HG02588 (cell line): ENCODE measurements at regions not wholly inside any gene's neighbourhood (a gene's known extent, or its start where the extent isn't known, plus 50 kb on each side); places are given as distances from the start of the nearest gene placed in this dataset.
"Not testable (repeated sequence)": the region's sequence is repeated elsewhere in the genome, so short reads cannot be mapped to it uniquely, and the experiment has no call there.

Experiments used
- ATAC-seq: cut with Tn5 transposase; IDR thresholded peaks from one replicate; pipeline ENCODE4 v1.9.1; 2021; ENCODE audit warnings: mild to moderate bottlenecking, moderate library complexity; ENCODE audit not compliant: unreplicated experiment

GRCh38 chr2:193845604-193846003 is 1650.9 kb upstream of the TMEFF2 start:
- ATAC-seq: no peak

DNA sequence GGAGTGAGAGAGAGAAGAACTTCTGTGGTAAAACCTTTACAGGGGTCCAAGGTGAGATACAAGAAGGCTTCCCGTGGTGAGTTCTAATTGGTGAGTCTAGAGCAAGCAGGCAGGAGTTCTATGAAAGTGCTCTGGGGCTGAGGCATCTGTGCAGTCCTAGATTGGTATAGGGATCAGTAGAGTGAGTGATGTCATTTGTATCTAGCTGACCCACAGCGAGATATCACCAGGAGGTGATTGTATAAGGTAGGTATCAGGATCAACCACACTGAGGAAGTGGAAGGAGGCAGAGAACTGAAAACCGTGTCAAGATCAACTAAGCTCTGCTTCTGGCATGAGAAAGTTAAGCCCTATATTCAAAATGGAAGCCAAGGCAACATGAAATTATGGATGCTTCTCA is 1648.9 kb upstream of the TMEFF2 start:
- ATAC-seq: no peak

GRCh38 chr2:193841384-193842150 is 1646.8 kb upstream of the TMEFF2 start:
- ATAC-seq: no peak

DNA sequence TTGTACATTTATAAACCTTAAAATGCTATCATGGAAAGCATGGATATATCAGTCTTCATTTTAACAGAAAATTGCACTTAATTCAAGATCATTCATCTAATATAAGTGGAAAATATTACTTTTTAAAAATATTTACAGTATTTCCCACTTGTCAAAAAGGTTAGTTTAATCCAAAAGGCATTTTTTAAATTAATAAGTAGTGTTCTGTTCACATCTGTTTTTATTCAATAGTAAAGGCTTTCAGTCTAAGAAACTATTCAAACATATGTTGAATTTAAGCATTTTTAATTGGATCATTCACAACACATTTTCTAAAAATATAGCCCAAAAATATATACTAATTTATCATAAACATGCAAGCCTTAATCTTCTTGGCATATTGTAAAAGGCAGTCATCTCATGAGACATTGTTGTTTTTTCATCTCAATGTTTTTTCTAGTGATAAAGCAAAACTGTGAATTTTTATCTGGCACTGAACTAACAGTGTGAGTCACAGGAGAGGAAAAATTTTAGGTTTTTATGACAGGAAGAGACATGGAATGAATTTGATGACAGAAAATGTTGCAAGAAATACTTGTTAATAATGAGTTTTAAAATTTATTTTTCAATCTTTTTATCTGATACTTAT is 1642.5 kb upstream of the TMEFF2 start:
- ATAC-seq: no peak

DNA sequence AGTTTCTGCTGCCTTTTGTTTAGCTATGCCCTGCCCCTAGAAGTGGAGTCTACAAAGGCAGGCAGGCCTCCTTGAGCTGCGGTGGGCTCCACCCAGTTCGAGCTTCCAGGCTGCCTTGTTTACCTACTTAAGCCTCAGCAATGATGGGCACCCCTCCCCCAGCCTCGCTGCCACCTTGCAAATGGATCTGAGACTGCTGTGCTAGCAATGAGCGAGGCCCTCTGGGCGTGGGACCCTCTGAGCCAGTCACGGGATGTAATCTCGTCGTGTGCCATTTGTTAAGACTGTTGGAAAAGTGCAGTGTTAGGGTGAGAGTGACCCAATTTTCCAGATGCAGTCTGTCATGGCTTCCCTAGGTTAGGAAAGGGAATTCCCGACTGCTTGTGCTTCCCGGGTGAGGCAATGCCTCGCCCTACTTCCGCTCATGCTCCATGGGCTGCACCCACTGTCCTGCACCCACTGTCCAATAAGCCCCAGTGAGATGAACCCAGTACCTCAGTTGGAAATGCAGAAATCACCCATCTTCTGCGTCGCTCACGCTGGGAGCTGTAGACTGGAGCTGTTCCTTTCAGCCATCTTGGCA is 1641.8 kb upstream of the TMEFF2 start:
- ATAC-seq: not testable (repeated sequence)

- ATAC-seq: not testable (repeated sequence)
Measured at GRCh38 chr2:193833895-193834294, 1639.2 kb upstream of the TMEFF2 start.

DNA sequence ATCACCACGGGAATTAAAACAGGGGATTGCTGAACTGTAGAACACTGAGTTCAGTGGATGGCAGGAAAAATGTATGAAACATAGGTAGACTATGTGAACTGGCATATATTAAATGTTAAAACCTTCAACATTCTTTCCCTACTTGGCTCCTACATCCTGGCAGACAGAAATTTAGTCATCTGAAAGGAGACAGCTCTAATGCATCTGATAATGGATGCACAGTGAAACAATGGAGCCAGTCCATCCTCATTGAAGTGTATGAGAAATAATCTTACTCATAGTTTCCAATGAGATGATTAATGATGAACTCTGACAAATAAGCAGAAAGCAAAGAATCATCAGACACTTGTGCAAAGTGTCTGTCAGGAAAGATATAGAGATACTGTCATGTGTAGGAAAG is 1629.7 kb upstream of the TMEFF2 start:
- no peak for ATAC-seq

DNA sequence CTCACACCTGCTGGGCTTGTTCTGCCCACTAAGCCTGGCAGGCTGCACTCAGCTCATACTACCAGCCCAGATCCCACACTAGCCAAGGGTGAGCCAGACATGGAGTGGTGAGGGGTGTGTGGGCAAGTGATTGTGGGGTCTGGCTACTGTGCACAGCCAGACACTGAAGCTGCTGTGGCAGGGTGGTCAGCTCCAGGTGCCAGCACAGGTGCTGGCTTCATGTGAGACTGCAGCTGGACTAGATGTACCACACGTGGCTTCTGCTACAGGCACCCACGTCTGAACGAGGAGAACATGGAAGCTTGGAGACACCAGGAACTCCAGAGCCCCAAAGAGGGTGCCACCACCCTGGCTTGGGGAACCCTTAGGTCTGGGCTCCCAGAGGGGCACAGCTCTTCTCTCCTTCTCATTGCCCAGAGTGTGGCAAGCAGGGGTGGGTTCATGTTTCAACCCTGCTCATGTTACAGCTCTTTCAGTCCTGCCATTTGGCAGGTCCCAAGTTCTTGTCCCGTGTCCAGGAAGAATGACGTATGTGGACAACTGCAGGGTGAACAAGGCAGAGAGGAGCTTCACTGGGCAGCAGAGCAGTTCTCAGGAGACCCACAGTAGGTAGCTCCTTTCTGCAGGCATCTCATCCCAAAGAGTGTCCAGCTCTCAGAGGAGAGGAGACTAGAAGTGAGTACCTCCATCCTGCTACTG is 1624.2 kb upstream of the TMEFF2 start:
- ATAC-seq: no peak

DNA sequence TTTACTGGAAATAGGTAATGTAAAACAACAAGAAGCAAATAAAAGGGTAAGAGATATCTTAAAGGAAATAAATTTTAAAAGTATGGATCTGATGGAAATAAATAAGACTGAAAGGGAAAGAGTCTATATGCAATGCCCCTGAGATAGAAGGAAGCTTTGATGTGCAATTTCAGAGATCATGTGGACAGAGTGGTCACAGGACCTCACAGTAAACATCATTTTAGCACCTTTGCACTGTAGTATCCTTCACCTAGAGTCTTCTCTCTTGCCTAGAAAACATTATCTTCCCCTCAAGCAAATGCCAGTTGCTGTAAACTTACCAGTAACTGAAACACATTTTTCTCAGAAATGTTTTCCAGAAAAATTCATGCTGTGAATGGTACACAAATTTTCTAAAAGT is 1621.3 kb upstream of the TMEFF2 start:
- ATAC-seq: no peak

- ATAC-seq: no peak
Measured at GRCh38 chr2:193810533-193810932, 1615.8 kb upstream of the TMEFF2 start.

DNA sequence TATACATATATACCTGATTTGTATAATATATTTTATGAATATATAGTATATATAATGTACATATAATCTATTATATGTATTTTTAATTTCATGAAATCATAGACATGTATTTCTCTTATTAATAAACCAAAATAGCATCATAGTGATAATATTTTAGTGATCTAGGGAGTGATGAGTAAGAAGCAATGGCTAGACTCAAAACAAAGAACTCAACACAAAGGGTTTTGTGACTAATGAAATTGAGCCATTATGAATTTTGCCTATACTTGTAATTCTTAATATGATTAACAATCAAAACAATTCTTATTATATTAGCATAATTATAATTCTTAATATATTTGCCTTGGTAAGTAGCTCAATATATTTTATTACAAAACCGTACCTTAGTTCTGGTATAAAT is 1614.1 kb upstream of the TMEFF2 start:
- ATAC-seq: no peak

DNA sequence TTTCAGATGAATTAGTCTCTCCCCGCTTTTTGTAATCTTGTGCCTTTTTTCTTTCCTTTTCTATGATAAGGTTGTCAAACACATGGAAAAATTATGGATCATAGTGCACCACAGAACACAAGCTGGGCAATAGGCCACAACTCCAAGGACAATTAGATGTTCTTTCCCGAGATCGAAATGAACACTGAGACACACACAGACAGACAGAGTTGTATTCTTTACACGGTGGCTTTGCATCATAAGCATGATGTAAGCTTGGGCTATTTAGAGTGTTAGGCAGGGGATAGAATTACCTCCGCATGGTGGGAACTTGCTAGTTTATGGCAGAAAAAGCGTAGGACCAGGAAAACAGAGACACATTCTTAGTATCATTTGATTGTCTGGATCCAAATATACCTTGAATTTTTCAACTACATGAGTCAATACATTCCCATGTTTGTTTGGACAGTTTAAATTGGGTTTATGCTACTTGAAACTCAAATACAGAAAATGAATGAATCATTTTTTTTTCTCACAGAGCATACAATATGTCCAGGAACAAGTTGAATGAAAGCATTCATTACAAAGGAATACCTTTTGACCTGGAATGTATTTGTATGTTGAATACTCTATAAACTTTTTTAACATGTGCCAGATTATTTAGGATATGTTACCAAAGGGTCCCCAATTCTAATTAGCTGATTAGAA is 1611.5 kb upstream of the TMEFF2 start:
- no peak for ATAC-seq

- no peak for ATAC-seq
Measured at GRCh38 chr2:193796847-193797246, 1602.1 kb upstream of the TMEFF2 start.

DNA sequence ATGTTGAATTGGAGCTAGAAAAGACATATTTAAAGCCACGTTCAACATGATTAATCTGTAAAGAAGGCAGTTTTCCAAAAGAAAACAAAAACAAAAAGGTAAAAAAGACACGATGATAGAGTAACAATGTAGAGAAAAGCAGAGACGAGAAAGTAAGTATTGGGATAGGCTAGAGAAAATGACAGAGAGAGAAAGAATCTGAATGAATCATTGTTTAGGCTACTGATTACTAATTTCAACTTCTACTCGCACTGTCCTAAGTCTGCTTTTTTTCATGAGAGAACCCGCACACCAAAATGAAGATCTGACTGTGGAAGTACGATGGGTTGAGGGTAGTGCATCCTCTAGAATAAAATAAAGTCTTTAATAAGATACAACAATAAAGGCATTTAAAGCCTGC is 1599.2 kb upstream of the TMEFF2 start:
- no peak for ATAC-seq

GRCh38 chr2:193783681-193784080 is 1588.9 kb upstream of the TMEFF2 start:
- no peak for ATAC-seq

DNA sequence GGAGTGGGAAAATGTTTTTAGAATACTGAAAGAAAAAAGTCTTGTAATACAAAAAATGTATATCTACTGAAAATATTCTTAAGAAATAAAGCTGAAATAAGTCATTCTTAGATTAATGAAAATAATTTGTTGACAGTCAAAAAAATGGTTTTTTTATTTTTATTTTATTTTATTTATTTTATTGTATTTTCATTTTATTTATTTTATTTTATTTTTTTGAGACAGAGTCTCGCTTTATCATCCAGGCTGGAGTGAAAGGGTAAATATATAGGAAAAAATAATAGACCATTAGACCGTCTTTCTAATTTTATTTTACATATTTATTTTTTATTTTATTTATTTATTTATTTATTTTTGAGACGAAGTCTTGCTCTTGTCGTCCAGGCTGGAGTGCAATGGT is 1583.6 kb upstream of the TMEFF2 start:
- no peak for ATAC-seq

GRCh38 chr2:193776988-193777387 is 1582.3 kb upstream of the TMEFF2 start:
- no peak for ATAC-seq

GRCh38 chr2:193774166-193774565 is 1579.4 kb upstream of the TMEFF2 start:
- ATAC-seq: no peak

DNA sequence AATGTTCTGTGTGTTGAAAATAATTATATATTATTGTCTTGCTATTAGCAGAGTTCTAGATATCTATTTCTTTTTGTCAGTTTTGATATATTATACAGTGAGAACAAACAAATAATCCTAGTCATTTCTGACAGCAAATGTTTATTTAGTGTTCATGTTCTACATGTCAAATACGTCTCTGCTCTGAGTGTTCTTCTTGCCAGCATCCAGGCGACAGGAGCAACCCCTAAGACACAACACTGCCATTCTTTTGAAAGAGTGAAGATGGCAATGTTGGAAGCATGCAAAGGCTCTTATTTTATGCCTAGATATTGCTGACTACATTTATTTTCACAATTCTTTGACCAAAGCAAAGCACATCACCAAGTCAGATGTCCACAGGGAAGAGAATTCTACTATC is 1556.6 kb upstream of the TMEFF2 start:
- ATAC-seq: no peak

GRCh38 chr2:193749485-193749884 is 1554.8 kb upstream of the TMEFF2 start:
- no peak for ATAC-seq

GRCh38 chr2:193743089-193743488 is 1548.4 kb upstream of the TMEFF2 start:
- no peak for ATAC-seq
